Neural crest cell (in vitro differentiated cells): ENCODE measurements at regions not wholly inside any gene's neighbourhood (a gene's known extent, or its start where the extent isn't known, plus 50 kb on each side); places are given as distances from the start of the nearest gene placed in this dataset.

Experiments used
- DNase-seq: peaks from one replicate; pipeline ENCODE4 v3.0.0; 2021; ENCODE audit warnings: low read depth, mixed read lengths, low spot score
- H3K27ac Mint-ChIP-seq: one replicate; pipeline ENCODE4 v1.8.0; 2021; ENCODE audit warnings: mild to moderate bottlenecking, mixed read lengths; ENCODE audit not compliant: unreplicated experiment
- H3K27me3 Mint-ChIP-seq: 2 replicates; pipeline ENCODE4 v1.8.0; 2021; ENCODE audit warnings: low read depth, mild to moderate bottlenecking, mixed read lengths
- H3K36me3 Mint-ChIP-seq: 2 replicates; pipeline ENCODE4 v1.8.0; 2021; ENCODE audit warnings: low read depth, mild to moderate bottlenecking, mixed read lengths
- H3K4me1 Mint-ChIP-seq: 2 replicates; pipeline ENCODE4 v1.8.0; 2021; ENCODE audit warnings: mixed read lengths
- H3K4me3 Mint-ChIP-seq: one replicate; pipeline ENCODE4 v1.8.0; 2021; ENCODE audit warnings: mild to moderate bottlenecking, mixed read lengths
- H3K9me3 Mint-ChIP-seq: 2 replicates; pipeline ENCODE4 v1.8.0; 2021; ENCODE audit warnings: mixed read lengths
- TF ChIP-seq, protein P1 (sequence below): fragments of 200-600 bp; sonication (generic); conservative IDR thresholded peaks from 2 replicates; pipeline ENCODE4 v1.5.0; 2021; ENCODE audit warnings: antibody characterized with exemption, mild to moderate bottlenecking

- peaks cover 7% of the 10 kb centered on the region for H3K9me3 Mint-ChIP-seq
- TF ChIP-seq, protein P1, sequence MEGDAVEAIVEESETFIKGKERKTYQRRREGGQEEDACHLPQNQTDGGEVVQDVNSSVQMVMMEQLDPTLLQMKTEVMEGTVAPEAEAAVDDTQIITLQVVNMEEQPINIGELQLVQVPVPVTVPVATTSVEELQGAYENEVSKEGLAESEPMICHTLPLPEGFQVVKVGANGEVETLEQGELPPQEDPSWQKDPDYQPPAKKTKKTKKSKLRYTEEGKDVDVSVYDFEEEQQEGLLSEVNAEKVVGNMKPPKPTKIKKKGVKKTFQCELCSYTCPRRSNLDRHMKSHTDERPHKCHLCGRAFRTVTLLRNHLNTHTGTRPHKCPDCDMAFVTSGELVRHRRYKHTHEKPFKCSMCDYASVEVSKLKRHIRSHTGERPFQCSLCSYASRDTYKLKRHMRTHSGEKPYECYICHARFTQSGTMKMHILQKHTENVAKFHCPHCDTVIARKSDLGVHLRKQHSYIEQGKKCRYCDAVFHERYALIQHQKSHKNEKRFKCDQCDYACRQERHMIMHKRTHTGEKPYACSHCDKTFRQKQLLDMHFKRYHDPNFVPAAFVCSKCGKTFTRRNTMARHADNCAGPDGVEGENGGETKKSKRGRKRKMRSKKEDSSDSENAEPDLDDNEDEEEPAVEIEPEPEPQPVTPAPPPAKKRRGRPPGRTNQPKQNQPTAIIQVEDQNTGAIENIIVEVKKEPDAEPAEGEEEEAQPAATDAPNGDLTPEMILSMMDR = no peak
- no peak for DNase-seq
- no peak overlapping the region for H3K4me3 Mint-ChIP-seq
- peaks cover 4% of the 10 kb centered on the region for H3K4me1 Mint-ChIP-seq
- no peaks in the 10 kb centered on the region for H3K27me3 Mint-ChIP-seq
- H3K27ac Mint-ChIP-seq = no peak overlapping the region
- H3K36me3 Mint-ChIP-seq = peaks cover 6% of the 10 kb centered on the region
These were observed 406.7 kb upstream of the ACTRT1 start for GRCh38 chrX:128458888-128459287.

GRCh38 chrX:128457674-128458073, 405.5 kb upstream of the ACTRT1 start:
- Mint-ChIP-seq H3K36me3 (peaks cover 7% of the 10 kb centered on the region), H3K27ac (no peak overlapping the region), H3K4me1 (peaks cover 4% of the 10 kb centered on the region), H3K9me3 (peaks cover 7% of the 10 kb centered on the region), H3K27me3 (no peaks in the 10 kb centered on the region), H3K4me3 (no peak overlapping the region)
- TF ChIP-seq, protein P1 = no peak
- DNase-seq = no peak

DNA sequence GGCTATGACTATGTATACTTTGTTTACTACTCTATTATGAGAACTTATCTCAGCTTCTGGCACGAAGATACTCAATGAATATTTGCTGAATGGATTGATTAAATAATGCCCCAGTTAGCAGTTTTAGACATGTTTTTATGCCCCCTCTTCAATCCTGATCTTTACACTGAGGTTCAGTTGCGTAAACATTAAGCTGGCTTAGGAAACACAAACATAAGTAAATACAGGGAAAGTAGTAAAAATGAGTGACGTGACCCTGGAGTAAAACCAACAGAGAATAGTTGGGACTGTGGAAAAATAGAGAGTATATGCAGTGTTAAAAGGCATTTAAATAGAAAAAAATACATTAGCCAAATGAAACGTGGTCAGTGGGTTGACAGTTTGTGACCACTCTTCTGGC, 387.0 kb upstream of the ACTRT1 start:
- H3K4me1 Mint-ChIP-seq = no peaks in the 10 kb centered on the region
- DNase-seq = no peak

DNA sequence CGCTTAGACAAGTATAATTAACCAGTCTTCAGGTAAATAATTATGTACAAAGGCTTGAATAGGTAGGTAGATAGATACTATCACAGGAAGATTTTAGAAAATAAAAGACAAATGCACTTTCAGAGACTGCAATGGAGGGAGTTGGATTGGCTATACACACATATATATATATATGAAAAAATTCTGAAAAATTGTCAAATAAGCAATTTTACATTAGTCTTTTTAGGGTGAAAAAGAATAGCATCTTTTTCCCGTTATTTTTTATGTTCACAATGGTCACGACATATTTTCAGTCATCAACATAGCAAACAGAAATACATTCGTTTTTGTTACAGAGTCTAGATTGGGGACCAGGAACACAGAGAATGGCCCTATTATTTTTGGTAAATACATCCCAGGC, 385.9 kb upstream of the ACTRT1 start:
- Mint-ChIP-seq H3K4me1 (no peaks in the 10 kb centered on the region), H3K27me3 (no peaks in the 10 kb centered on the region), H3K4me3 (no peak overlapping the region), H3K27ac (no peak overlapping the region), H3K9me3 (peaks cover 3% of the 10 kb centered on the region), H3K36me3 (no peaks in the 10 kb centered on the region)
- no peak for DNase-seq
- TF ChIP-seq, protein P1 = no peak

More for the DNA sequence above, 387.0 kb upstream of the ACTRT1 start:
- Mint-ChIP-seq H3K36me3 (no peaks in the 10 kb centered on the region), H3K27ac (no peak overlapping the region), H3K27me3 (no peaks in the 10 kb centered on the region), H3K4me3 (no peak overlapping the region), H3K9me3 (peaks cover 6% of the 10 kb centered on the region)
- TF ChIP-seq, protein P1 = no peak

GRCh38 chrX:128436397-128437103, 384.3 kb upstream of the ACTRT1 start:
- Mint-ChIP-seq H3K4me1 (no peaks in the 10 kb centered on the region), H3K27me3 (no peaks in the 10 kb centered on the region), H3K27ac (no peak overlapping the region), H3K36me3 (no peaks in the 10 kb centered on the region), H3K4me3 (no peak overlapping the region), H3K9me3 (peaks cover 3% of the 10 kb centered on the region)
- DNase-seq = no peak
- TF ChIP-seq, protein P1 = no peak
